ENCODE measurements at regions not wholly inside any gene's neighbourhood (a gene's known extent, or its start where the extent isn't known, plus 50 kb on each side); places are given as distances from the start of the nearest gene placed in this dataset.
"Not testable (repeated sequence)": the region's sequence is repeated elsewhere in the genome, so short reads cannot be mapped to it uniquely, and the experiment has no call there.

DNA sequence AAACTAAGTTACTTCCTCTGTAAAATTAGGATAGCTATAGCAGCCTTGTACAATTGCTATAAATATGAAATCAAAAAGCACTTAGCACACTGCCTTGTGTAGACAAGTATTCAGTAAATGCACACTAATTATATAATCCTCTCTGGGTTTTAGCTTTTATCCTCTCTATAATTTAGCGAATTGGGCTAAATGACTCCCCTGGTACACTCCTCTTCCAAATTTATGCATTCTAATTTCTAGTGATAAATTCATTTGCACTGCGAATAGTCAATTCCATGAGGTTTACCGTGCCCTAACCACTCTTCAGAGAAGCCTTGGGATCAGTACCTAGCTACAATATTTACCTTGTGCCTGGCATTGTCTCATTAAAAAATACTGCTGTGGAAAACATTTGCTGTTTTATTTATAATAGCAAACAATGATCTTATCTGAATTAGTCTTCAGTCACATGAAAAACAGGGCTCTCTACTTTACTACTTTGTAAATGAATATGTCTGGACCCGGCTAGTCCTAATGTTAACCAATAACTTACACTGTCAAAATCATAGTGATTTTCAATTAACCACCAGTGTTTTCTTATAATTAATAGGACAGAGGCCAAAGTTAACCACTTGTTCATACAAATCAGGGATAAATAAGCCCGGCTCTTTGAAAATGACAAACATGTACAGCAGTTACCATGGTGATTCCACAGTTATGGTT lies 577.9 kb downstream of the IPMK start:
- no peak for DNase-seq (ENCODE audit: low spot score)

DNA sequence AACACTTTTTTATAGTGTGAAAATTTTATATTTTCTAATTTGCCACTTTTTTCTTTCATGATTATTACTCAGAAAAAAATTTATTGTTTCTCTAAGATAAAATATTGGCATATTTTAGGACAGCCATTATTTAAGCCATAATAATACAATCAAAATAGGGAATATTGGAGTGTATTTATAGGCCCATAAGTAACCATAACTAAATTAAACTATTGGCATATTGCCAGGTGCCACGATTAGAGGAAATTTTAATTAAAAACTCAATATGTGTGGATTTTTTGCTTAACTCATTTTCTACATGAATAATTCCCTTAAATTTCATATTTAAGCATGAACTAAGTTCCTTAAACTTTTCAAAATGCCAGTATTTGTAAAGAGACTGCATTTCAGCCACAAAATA lies 587.8 kb downstream of the IPMK start:
- no peak for DNase-seq (ENCODE audit: low spot score)

DNA sequence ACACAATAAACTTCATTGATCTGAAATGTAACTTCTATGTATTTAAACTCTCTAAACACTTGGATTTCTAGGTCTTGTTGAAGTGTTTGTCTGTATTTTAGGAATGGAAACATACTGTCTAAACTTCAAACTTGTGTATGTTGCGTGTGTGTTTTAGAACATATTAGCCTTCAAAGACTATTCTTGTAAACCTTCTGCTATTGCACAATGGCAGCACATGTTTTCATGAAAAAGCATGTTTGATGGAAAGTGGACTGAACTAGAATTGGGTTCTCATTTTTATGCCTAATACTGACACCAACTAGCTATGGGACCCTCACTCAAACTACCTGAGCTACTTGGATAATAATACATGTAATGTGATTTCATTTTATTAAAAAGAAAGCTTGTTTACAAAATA lies 592.6 kb downstream of the IPMK start:
- no peak for DNase-seq (ENCODE audit: low spot score)

DNA sequence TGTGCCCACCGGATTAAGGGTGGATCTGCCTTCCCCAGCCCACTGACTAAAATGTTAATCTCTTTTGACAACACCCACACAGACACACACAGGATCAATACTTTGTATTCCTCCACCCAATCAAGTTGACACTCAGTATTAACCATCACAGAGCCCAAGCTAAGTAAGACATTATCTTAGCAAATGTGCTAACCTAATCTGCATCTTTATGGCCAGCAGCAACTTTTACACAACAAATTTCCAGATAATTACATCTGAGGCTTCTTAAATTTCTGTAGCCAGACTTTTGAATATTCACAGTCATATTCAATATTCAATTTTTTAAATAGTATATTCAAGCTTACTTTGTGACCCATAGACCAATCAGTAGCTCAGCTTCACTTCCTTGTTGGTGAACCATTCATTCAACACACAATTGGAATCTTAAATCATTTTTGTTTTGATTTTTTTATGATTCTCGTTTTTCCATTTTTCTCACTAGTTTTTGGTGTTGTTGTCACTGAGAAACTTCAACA lies 594.2 kb downstream of the IPMK start:
- DNase-seq (ENCODE audit: low spot score) = no peak

- no peak for DNase-seq (ENCODE audit: low spot score)
Observed at GRCh38 chr10:57664815-57665214, 602.9 kb downstream of the IPMK start.

GRCh38 chr10:57663401-57663800 lies 604.3 kb downstream of the IPMK start:
- no peak for DNase-seq (ENCODE audit: low spot score)

DNA sequence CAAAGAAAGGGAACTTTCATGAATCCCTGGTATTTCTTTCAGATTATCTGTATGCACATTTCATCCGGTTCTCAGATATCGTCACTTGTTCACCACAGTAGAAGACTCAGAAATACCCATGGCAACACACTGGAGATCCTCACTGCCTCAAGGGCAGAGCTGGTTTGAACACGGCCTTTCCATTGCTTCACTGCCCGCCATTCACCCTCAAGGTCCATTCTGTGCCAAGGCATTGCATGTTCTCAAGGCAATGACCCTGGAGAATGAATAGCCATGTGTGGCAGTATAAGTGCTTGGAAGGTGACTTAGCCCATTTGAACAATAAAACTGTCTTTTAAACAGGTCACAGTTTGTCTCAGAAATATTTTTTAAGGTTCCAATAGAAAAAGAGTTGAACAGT lies 606.5 kb downstream of the IPMK start:
- DNase-seq (ENCODE audit: low spot score) = no peak

DNA sequence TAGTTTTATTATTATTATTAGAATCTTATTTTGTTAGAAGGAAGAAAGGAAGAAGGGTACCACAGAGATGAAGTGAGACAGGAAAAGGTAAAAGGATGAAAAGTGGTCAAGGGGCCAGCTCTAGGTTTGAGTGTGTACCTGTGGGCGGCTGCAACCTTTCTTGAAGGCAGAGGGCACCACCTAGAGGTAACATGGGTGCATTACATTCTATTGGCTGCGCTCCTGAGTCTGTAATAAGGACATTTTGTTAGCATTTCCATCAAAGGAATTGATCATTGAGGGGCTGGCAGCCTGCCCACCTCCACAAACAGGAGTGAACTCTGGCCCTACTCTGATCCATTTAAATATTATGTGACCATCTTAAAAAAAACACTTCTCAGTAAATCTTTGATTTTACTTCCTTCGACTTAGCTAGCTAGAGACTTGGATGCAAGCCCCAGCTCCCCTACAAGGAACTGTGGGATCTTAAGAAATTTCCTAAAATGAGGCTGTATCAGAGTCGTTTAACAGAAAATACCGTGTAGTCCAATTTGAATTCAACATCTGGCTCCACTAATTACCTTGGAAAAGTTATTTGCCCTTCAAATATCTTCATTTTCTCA lies 610.4 kb downstream of the IPMK start:
- peak; percentile 66 for DNase-seq (ENCODE audit: low spot score)

- DNase-seq (ENCODE audit: low spot score) = no peak
Observed at GRCh38 chr10:57654856-57655255, 612.8 kb downstream of the IPMK start.

GRCh38 chr10:57645108-57645507 lies 622.6 kb downstream of the IPMK start:
- not testable (repeated sequence) for DNase-seq (ENCODE audit: low spot score)

GRCh38 chr10:57638411-57638810 lies 629.3 kb downstream of the IPMK start:
- no peak for DNase-seq (ENCODE audit: low spot score)

- peak; percentile 9 for DNase-seq (ENCODE audit: low spot score)
Observed at GRCh38 chr10:57628592-57629284, 639.0 kb downstream of the IPMK start.

DNA sequence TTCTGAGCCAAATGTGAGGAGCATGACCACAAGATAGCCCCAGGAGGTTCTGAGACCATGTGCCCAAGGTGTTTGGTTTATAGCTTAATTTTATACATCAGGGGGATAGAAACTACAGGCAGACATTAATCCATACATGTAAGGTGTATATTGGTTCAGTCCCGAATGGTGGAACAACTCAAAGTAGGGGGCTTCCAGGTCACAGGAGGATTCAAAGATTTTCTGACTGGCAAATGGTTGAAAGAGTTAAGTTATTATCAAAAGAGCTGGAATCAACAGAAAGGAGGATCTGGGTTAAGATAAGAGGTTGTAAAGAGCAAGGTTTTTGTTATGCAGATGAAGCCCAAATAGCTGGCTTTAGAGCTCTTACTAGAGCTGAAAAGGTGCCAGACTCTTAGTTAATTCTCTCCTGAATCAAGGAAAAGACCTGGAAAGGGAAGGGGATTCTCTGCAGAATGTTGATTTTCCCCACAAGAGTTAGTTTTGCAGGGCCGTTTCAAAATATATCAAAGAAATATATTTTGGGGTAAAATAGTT lies 640.0 kb downstream of the IPMK start:
- DNase-seq (ENCODE audit: low spot score) = no peak

GRCh38 chr10:57624856-57625592 lies 642.7 kb downstream of the IPMK start:
- DNase-seq (ENCODE audit: low spot score) = no peak

DNA sequence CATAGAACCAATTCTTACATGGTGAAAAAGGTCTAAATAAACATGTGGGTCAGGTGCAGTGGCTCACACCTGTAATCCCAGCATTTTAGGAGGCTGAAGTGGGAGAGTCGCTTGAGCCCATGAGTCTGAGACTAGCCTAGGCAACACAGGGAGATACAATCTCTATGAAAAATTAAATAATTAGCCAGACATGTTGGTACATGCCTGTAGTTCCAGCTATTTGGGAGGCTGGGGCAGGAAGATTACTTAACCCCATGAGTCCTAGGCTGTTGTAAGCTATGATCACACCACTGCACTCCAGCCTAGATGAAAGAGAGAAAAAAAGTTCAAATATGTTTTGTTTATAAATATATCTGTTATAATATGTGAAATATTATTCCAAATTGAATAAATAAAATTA lies 643.6 kb downstream of the IPMK start:
- no peak for DNase-seq (ENCODE audit: low spot score)

GRCh38 chr10:57621466-57621865 lies 646.2 kb downstream of the IPMK start:
- no peak for DNase-seq (ENCODE audit: low spot score)

DNA sequence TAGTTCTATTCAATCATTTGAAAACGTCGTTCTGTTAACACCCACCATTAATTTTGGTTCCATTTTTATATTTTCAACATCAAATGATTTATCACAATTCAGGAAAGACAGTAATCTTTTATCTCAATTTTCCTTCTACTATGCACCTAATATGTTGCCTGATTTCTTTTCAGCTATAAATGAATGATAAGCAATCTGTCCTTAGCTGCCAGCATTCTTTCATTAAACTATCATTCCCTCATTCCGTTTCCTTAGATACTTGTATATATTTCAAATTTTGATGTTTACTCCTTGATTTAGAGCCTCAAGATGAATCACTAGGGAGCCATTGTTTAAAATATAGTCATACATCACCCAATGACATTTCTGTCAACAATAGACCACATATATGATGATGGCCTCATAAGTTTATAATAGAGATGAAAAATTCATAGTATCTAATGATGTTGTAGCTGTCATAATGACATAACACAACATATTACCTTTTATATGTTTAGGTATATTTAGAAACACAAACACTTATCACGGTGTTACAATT lies 661.7 kb downstream of the IPMK start:
- no peak for DNase-seq (ENCODE audit: low spot score)

DNA sequence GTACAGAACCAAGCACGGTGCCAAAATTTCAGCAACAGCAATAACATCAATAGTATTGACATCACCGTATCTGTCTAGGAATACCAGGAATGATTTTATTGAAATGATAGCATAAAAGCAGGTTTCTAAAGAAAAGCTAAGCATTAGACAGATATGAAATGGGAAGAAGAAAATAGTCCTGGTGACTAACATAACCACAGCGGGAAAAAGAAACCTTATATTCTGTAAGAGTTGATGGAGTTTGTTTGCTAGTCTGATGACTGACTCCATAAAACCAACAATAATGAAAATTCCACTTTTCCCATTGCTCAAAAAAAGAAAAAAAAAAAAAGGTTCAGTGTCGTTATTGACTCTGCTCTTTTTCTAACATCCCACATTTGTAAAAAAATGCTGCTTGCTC lies 668.3 kb downstream of the IPMK start:
- no peak for DNase-seq (ENCODE audit: low spot score)

GRCh38 chr10:57593983-57594573 lies 673.6 kb downstream of the IPMK start:
- no peak for DNase-seq (ENCODE audit: low spot score)

DNA sequence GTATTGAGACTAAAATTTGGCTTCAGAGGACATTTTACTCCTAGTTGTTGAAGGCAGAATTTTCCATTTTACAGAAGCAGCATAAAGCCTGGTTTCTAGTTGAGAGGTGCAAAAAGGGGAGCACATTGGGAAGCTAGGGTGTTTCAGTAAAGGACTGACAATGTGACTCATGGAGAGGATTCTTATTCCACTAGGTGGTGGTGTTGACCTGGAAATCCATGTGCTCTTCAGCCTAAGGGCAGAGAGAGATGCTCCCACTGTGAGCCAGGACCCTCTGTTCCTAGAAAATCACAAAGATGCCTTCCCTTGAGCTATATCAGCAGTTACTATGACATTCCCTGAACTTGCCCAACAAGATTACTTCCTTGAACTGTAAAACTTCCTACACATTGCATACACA lies 687.8 kb downstream of the IPMK start:
- DNase-seq (ENCODE audit: low spot score) = peak; percentile 54

DNA sequence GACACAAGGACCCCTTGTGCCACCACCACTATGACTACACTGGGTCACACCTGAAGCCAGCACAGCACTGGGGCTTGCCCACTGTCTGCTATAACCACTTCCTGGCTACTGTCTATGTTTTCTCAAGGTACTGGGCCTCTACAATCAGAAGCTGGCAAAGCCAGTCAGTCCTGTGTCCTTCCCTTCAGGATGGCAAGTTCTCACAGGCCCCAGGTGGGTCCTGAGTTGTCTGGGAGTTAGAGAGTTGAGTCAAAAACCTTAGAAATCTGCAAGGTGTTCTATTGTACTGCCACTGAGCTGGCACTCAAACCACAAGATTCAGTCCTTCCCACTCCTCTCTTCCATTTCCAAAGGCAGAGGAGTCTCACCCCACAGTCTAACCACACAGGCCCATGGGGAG lies 705.5 kb downstream of the IPMK start:
- DNase-seq (ENCODE audit: low spot score) = no peak

- not testable (repeated sequence) for DNase-seq (ENCODE audit: low spot score)
Observed at GRCh38 chr10:57551774-57552173, 715.9 kb downstream of the IPMK start.
